NCI-H146 treated with DMSO at 0.1 percent for 48 hours (cell line): ENCODE measurements at regions not wholly inside any gene's neighbourhood (a gene's known extent, or its start where the extent isn't known, plus 50 kb on each side); places are given as distances from the start of the nearest gene placed in this dataset.
"Not testable (repeated sequence)": the region's sequence is repeated elsewhere in the genome, so short reads cannot be mapped to it uniquely, and the experiment has no call there.

Source experiments
- DNase-seq: peaks from one replicate; lab custom pipeline; 2025; ENCODE audit not compliant: unreplicated experiment; lab: John Stamatoyannopoulos, UW

DNA sequence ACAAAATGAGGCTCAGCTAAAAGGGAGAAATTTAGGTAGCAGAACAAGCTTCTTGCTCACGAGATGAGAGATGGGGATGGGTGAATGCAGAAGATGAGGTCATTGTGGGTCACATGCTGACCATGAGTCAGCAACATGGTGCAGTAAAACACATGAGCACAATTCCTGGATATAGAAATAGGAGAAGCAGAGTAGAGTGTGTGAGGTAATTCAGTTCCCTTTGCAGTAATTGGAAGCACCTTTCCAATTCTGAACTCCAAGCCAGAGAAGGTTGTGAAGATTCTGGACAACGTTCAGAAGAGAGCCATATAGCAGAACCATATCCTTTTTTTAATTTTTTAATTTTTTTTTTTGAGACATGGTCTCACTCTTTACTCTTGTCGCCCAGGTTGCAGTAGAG is 62.0 kb upstream of the LMNTD1 start:
- no peak for DNase-seq

DNA sequence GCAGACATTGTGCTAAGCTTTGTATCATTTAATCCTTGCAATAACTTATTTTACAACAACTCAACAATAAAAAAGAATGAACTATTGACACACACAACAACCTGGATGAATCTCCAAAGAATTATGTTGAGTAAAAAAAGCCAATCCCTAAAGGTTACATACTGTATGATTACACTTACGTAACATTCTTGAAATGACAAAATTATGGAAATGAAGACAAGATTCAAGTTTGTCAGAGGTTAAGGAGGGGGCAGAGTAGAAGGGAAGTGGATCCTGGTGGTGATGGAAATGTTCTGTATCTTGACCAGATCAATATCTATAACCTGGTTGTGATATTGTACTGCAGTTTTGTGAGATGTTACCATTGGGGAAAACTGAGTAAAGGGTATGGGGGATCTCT is 63.2 kb upstream of the LMNTD1 start:
- DNase-seq, result no peak

DNA sequence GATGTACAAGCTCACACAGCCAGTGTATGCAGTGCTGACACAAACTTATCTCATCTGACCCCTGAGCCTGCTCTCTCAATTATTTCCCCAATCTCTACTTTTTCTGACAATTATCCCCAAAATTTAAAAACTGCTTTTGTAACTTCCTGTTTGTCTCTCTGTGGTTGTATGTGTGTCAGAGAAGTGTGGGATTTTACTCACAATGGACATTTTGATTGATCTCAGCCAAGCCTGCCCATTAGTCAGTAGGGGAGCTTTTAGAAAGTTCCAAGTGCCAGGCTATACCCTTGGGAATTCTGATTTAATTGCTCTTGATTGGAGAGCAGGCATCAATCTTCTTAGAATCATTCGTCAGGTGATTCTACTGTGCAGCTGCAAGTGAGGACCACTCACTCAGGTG is 64.9 kb upstream of the LMNTD1 start:
- DNase-seq, result no peak

DNA sequence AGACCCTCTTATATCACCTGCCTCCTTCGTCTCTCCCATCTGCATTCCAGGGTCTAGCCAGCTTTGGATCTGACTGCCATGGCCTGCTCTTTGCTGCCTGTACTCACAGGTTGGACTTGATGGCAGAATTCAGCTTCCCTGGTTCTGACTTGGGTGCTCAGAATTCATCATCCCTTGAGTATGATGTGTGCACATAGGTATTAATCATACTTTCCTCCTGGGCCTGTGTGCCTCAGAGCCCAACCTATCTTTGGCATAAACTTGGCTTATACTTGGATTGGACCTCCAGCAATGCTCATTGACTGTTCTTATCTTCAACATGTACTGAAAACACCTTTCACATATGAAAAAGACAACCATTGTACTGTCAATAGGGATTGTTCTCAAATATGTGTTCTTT is 70.7 kb upstream of the LMNTD1 start:
- DNase-seq, result no peak

DNA sequence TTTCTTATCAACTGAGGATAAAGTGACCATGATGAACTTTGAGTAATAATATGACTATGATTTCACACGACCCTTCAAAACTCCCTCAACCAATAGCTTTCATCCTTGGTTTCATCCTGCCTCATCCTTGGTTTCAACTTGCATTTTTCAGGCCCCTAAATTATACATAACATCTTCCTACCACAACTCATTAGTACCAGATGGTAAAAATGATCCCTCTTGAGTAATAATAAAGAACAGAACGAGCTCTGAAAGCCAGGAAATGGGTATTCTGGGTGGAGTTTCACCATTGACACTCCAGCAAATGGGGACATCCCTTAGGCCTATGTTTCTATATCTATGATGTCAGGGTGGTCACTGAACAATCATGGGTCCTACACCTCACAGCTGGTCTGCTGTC is 72.1 kb upstream of the LMNTD1 start:
- DNase-seq, result no peak

DNA sequence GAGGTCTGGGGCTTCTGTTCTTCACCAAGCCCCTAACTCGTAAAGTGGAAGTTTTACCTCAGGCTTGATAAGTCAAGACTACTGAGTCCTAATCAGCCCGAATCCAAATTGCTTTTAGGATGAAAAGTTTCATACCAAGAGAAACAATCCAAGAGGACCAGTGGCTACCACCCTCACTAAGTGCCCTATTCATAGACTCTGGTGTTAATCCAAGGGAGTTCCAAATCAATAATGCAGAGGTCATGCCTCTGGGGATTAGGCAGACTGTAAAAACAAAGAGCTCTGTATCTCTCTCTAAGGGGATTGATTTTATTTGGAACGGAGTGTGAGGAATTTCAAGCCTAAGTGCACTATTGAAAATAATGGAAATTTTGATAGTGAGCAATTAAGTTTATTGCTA is 76.3 kb upstream of the LMNTD1 start:
- no peak for DNase-seq

DNA sequence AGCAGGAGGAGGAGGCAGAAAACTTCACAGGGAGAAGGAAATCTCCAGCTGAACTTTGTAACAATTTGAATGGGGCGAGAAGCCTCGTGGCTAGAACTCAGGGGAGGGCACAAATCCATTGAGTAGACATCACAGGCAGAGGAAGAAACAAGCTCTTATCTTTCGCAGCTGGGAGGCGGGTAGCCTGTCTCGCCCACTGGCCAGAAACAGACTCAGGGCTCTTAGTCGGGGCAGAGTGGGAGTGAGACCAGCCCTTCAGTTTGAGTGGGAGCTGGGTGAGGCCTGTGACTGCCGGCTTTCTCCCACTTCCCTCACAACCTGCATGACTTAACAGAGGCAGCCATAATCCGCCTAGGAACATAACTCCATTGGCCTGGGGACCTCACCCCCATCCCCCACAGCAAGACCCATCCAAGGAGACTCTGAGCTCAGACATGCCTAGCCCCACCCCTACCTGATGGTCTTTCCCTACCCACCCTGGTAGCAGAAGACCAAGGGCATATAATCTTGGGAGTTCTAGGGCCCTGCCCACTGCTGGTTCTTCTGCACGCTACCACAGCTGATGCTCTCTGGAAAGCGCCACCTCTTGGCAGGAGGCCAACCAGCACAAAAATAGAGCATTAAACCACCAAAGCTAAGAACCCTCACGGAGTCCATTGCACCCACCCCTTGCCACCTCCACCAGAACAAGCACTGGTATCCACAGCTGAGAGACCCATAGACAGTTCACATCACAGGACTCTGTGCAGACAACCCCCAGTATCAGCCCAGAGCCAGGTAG is 77.8 kb upstream of the LMNTD1 start:
- DNase-seq, result not testable (repeated sequence)

DNA sequence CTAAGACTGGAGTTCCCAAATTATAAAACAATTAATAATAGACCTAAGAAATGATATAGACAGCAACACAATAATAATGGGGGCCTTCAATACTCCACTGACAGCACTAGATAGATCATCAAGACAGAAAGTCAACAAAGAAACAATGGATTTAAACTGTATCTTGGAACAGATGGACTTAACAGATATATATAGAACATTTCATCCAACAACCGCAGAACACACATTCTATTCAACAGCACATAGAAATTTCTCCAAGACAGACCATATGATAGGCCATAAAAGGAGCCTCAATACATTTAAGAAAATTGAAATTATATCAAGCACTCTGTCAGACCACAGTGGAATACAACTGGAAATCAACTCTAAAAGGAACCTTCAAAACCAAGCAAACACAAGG is 80.1 kb upstream of the LMNTD1 start:
- DNase-seq, result not testable (repeated sequence)

DNA sequence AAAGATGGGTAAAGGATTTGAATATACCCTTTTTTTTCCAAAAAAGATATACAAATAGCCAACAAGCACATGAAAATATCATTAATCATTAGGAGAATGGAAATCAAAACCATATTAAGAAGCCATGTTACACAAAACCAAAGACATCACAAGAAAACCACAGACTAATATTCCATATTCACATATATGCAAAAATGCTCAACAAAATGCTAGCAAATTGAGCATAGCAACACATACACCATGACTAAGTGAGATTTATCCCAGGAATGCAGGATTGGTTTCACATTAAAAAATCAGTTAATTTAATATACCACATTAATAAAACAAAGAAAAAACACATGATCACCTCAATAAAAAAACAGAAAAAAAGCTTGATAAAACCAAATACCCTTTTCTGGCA is 84.7 kb upstream of the LMNTD1 start:
- no peak for DNase-seq

DNA sequence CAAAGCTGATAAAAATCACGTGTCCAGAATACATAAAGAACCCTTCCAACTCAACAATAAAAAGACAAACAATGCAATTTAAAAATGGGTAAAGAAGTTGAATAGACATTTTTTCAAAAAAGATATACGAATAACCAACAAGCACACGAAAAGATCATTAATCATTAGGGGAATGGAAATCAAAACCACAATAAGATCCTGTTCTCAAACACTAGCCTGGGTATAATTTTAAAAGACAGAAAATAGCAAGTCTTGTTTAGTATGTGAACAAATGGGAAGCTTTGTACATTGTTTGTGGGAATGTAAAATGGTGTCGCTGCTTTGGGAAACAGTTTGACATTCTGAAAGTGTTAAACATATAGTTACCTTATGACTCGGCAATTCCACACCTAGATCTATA is 86.3 kb upstream of the LMNTD1 start:
- no peak for DNase-seq

DNA sequence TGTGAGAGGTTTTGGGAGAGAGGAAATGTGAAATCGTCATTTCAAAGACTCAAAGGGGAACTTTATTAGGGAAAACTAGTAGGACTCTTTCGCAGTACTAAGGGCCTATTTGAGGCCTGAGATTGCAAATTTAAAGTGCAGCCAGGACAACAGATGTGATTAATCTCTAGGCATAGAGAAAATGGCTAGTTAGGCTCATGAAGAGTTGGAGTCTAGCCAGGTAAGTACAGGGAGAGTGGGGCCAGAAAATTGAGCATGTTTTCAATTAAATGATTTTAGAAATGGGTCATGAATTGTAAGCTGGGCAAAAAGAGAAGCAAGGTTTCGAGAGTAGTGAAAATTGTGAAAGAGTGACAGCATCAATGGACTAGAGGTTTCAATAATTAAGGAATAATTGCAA is 91.9 kb upstream of the LMNTD1 start:
- DNase-seq, result no peak

DNA sequence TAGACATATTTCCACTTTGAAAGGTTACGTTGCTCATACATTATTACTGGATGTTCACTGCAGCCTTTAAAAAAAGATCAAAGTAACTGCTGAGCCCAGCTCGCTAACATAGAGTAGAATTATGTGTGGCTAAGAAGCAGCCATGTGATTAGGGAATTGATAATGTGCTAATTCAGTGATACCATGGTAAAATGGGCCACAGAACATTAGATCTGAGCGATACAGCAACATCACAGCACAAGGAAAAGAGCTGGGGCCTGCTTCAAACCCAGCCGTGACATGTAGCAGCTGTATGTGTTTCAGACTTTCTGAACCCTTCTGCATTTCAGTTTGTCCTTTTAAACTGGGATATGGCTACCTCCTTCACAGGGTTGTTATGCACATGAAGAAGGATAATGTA is 92.3 kb upstream of the LMNTD1 start:
- no peak for DNase-seq

DNA sequence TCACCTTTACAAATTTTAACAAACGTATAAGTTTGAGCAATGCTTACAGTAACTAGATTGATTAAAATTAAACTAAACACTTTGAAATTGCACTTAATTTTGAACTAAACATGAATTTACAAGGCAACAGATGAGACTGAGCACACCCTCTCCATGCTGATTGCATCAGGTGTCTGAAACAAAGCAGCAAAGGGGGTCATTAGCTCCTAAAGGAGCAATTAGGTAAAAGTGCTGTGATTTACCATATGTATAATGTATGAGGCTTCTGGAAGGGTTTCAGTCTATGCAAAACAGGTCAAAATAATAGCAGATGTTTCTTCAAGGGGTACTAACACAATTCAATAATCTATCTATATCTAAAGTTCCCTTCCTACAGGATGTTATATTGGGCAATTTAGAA is 98.8 kb upstream of the LMNTD1 start:
- no peak for DNase-seq

DNA sequence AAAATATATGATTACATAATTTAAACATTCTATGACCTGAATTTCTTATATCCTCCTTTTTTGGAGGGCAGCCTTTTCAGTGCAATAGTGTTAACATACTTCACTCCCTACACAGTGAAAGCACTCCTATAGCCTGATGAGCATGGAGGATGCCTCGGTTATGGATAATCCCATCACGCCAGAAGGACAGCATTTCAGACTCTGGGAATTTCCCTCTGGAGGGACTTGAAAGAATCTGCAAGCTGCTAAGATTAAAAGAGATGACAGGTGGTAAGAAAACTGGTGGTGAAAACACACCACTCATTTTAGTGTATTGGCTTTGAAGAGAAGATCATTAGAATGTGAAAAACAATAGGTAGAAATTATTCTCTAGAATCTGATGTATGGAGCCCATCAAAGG is 99.3 kb upstream of the LMNTD1 start:
- DNase-seq, result no peak

DNA sequence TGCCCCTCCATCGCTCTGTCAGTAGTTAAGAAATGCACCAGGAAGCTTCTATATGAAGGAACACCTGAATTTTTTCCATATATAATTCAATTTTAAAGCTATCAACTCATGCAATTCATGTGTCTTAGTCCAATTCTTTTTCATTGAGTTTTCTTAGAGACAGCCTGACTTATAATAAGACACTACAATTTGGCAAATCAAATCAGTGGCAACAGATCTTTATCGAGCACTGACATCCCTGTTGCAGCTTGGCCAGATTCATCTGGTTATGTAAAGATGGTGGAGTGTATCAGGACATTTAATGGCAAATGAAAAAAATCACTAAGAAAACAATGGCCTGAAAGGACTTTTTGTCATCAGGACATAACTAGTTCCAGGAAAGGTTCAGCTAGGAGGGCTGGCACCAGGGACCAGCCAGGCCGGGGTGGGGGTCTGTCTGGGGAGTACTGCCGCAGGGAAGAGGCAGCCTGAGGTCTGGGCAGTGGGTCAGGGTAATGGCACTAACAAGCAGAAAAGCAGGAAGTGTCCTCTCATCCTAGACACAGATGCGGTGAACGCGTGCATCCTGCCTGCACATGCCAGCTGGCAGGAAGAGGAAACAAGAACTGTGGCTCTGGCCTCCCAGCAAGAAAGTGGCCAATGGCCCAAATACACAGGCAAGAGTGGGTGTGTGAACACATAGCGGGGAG is 100.5 kb upstream of the LMNTD1 start:
- no peak for DNase-seq

DNA sequence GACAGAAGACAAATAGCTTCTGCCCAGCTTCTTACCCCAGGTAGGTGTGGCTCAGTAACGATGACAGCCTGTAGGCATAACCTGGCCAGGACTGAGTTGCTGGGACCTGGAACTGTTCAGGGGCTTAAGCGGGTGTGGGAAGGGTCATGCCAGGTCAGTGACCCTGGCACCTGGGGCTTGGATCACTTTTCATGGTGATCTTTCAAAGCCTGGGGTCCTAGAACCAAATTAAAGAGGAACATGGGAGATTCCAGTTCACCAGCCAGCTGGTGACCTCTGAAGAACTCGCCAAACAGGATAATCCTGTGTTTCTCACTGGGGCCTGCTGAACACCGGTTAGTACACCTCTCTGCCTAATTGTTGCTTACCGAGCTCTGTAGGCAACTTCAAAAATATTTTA is 102.6 kb upstream of the LMNTD1 start:
- DNase-seq, result no peak

DNA sequence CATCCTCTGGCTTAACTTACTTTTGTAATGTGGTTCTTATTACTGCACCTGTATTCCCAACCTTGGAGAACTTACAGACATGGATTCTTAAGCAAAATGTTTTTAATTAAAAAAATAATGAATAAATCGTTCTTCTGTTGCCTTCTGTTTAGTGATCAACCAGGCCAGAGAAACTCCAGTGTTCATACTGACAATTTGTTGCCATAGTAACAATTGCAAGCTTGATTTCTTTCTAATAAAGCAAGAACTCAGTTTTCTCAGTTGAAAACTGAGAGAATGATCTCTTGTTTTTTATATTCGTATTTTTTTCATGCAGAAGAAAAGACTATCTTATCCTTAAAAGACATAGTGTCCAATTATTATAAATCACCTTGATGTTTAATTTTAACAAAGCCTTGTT is 106.5 kb upstream of the LMNTD1 start:
- DNase-seq, result no peak

DNA sequence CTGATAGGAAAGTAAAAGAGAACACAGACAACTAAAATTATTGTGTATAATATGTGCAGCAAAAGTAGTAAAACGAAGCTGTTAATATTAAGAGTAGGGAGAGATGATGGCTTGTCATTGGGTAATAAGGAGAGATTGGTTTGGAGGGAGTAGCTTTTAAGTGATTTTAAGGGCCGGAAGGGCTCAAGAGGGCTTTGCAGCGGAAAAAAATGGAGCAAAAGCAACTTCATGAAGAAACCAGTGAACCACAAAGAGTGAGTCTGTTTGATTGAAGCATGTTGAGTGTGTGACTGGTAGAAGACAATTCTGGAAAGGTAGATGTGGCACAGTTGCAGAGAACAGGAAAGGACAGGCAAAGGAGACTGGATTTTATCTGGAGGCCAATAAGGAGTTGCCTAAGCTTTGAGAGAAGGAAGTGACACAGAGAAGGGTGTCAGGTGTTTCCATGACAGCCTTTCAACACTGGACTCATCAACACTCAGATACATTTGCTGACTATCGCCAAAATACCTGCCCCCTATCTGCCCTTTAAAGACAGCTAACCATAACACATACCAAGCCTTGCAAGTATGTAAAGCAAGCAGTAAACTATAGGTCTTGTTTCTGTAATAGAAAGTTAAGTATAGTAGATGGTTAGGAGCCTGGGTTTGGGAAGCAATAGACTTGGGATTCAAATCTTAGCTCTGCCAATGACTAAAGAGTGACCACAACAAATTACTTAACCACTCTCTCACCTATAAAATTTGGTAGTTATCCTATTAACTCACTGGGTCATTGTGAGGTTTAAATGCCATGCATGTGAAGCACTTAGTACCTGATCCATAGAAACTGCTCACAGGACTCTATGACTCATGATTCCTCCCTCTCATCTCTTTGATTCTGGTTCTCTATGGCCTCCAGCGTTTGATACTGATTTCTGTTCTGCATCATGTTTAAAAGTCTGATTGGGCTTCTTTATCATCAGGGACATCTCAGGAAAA is 117.3 kb upstream of the LMNTD1 start:
- no peak for DNase-seq

DNA sequence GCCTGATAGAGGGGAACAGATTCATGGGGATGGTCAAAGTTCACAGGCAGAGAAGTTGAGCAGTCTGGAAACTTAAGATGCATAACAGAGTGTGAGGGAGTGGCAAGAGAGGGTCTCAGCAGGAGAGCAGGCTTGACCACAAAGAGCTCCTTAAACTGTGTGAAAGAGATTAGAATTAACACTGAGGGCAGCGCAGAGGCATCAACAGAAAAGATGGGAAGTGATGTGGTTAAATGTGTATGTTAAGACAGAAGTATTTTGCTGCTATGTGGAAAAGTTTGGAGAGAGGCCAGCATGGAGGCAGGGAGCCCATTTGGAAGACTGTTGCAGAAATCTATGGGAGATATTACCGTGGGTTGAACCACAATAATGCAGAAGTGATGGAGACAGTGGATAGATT is 122.7 kb upstream of the LMNTD1 start:
- DNase-seq, result no peak

DNA sequence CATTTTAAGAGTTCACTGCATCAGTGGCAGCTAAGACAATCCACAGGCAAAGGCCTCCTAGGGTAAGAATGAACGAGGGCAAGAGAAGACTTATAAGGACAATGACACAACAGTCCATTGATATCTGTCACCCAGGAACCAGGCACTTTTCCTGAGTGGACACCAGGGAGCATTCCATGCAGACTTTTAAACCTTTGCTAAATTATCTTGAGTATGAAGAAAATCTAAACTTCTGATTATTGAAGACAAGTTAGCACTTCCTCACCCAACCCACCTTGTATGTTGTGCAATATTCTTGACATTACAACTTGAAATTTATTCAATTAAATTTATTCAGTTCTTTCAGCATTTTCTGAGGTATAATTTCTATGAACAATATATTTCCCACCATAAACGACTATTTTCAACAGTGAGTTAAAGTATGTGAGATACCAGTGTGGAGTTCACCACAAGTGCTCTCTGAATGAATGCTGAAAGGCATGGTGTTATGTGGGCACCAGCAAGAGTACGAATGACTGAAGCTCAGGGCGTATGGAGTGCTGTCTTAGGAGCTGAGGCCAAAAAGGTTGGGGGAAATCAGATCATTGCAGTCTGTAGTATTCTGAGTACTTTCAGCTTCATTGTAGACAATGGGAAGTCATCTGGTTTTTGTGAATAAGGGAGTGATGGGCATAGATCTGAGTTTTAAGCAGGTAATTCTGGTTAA is 124.3 kb upstream of the LMNTD1 start:
- no peak for DNase-seq

DNA sequence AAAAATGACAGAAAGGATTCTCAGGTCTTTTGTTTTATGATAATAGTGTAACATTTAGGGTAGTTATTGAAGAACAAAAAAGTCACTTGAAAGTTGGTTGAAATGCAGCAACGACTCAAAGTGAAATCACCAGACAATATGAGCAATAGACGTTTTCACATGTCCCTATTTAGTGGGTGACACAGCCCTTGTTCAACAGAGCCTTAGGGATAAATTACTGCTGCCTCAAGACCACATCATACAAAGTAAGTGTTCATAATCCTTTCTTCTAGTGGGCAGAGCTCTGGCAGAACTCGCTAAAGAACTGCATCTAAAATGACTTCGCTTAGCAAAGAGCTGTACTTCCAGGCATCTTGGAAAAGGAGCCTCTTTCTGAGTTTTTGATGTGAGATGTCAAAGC is 128.5 kb upstream of the LMNTD1 start:
- DNase-seq, result no peak
